IgD-negative memory B cell (primary cell): ENCODE measurements at regions not wholly inside any gene's neighbourhood (a gene's known extent, or its start where the extent isn't known, plus 50 kb on each side); places are given as distances from the start of the nearest gene placed in this dataset.

Experiments
- H3K27ac Mint-ChIP-seq, 3 donors: one replicate each; pipeline ENCODE4 v1.8.0; 2020 to 2022; ENCODE audit warnings: mild to moderate bottlenecking in 3 of 3, mixed read lengths in 3 of 3, moderate library complexity in 1 of 3
- H3K27me3 Mint-ChIP-seq: one replicate; pipeline ENCODE4 v1.8.0; 2021; ENCODE audit warnings: mixed read lengths
- H3K36me3 Mint-ChIP-seq: one replicate; pipeline ENCODE4 v1.8.0; 2020; ENCODE audit warnings: mild to moderate bottlenecking, mixed read lengths
- H3K4me1 Mint-ChIP-seq, 3 donors: one replicate each; pipeline ENCODE4 v1.8.0; 2020 to 2022; ENCODE audit warnings: mixed read lengths in 3 of 3, mild to moderate bottlenecking in 1 of 3
- H3K4me3 Mint-ChIP-seq, 4 donors: one replicate each; pipeline ENCODE4 v1.8.0; 2020 to 2022; ENCODE audit warnings: mild to moderate bottlenecking in 4 of 4, mixed read lengths in 4 of 4, moderate library complexity in 3 of 4
- H3K9me3 Mint-ChIP-seq, 3 donors: one replicate each; pipeline ENCODE4 v1.8.0; 2020 to 2021; ENCODE audit warnings: mixed read lengths in 3 of 3, mild to moderate bottlenecking in 1 of 3

GRCh38 chr4:24745172-24745895, 50.0 kb upstream of the SOD3 start:
- H3K36me3 Mint-ChIP-seq = no peaks in the 10 kb centered on the region
- peaks cover 7% of the 10 kb centered on the region for H3K27me3 Mint-ChIP-seq
- no peaks in the 10 kb centered on the region for H3K4me1 Mint-ChIP-seq
- peaks cover 0 to 2% (median 0%) of the 10 kb centered on the region in 3 donors for H3K9me3 Mint-ChIP-seq
- H3K27ac Mint-ChIP-seq = no peak overlapping the region
- H3K4me3 Mint-ChIP-seq = no peak overlapping the region
